ENCODE measurements at regions not wholly inside any gene's neighbourhood (a gene's known extent, or its start where the extent isn't known, plus 50 kb on each side); places are given as distances from the start of the nearest gene placed in this dataset.

- Mint-ChIP-seq H3K27ac (no peak overlapping the region), H3K27me3 (ENCODE audit: low read depth) (peaks cover 17% of the 10 kb centered on the region), H3K4me3 (no peak overlapping the region), H3K4me1 (ENCODE audit: low read depth) (no peaks in the 10 kb centered on the region), H3K9me3 (peaks cover under 1 to 4% of the 10 kb centered on the region in 2 donors), H3K36me3 (ENCODE audit: insufficient read depth in 2 of 2) (peaks cover under 1 to 3% of the 10 kb centered on the region in 2 donors)
- no peak for ATAC-seq (replicated peaks in 1 of 2)
- no peak for DNase-seq
These were observed 54.4 kb upstream of the CCDC28A start for GRCh38 chr6:138719011-138719635.

- Mint-ChIP-seq H3K36me3 (ENCODE audit: insufficient read depth in 2 of 2) (peaks cover 0 to 3% of the 10 kb centered on the region in 2 donors), H3K9me3 (peaks cover 0 to 3% of the 10 kb centered on the region in 2 donors), H3K27me3 (ENCODE audit: low read depth) (peaks cover 17% of the 10 kb centered on the region), H3K27ac (no peak overlapping the region), H3K4me3 (no peak overlapping the region), H3K4me1 (ENCODE audit: low read depth) (no peaks in the 10 kb centered on the region)
- no peak for ATAC-seq (replicated peaks in 1 of 2)
- DNase-seq = no peak
These were observed 53.8 kb upstream of the CCDC28A start for GRCh38 chr6:138719744-138720143.

GRCh38 chr6:138722425-138723371 lies 50.9 kb upstream of the CCDC28A start:
- peaks cover 10% of the 10 kb centered on the region for H3K27me3 Mint-ChIP-seq (ENCODE audit: low read depth)
- H3K27ac Mint-ChIP-seq = no peak overlapping the region
- H3K36me3 Mint-ChIP-seq (ENCODE audit: insufficient read depth in 2 of 2) = no peaks in the 10 kb centered on the region
- peak in 1 of 2 donors; percentile 13 for ATAC-seq (replicated peaks in 1 of 2)
- no peaks in the 10 kb centered on the region for H3K4me1 Mint-ChIP-seq (ENCODE audit: low read depth)
- no peaks in the 10 kb centered on the region for H3K9me3 Mint-ChIP-seq
- H3K4me3 Mint-ChIP-seq = no peak overlapping the region
- DNase-seq = no peak
